Liver (tissue), 8 donors: ENCODE measurements at regions not wholly inside any gene's neighbourhood (a gene's known extent, or its start where the extent isn't known, plus 50 kb on each side); places are given as distances from the start of the nearest gene placed in this dataset.

Experiments
- DNase-seq: peaks from one replicate; pipeline ENCODE4 v3.0.0-alpha.2; 2017; ENCODE audit warnings: low spot score
- H3K27ac ChIP-seq, 2 donors: one replicate each; pipeline ENCODE4 v1.7.0; 2013; ENCODE audit warnings: inconsistent platforms in 2 of 2, low read length in 2 of 2, control low read depth in 1 of 2, low read depth in 1 of 2, mild to moderate bottlenecking in 1 of 2
- H3K27me3 ChIP-seq, 4 donors: one replicate each; pipeline versions ENCODE4 v1.6.1 to v1.7.0; 2013; ENCODE audit warnings: low read length in 3 of 4, inconsistent platforms in 1 of 4, mild to moderate bottlenecking in 1 of 4, moderate library complexity in 1 of 4; ENCODE audit not compliant: control insufficient read depth in 4 of 4, insufficient read depth in 4 of 4
- H3K36me3 ChIP-seq, 4 donors: one replicate each; pipeline versions ENCODE4 v1.6.1 to v1.7.0; 2013; ENCODE audit warnings: low read length in 3 of 4, mild to moderate bottlenecking in 3 of 4, low read depth in 1 of 4, moderate library complexity in 1 of 4; ENCODE audit not compliant: control insufficient read depth in 4 of 4, insufficient read depth in 3 of 4
- H3K4me1 ChIP-seq, 4 donors: one replicate each; pipeline versions ENCODE4 v1.6.1 to v1.7.0; 2013; ENCODE audit warnings: low read length in 3 of 4, mild to moderate bottlenecking in 3 of 4, moderate library complexity in 1 of 4; ENCODE audit not compliant: control insufficient read depth in 4 of 4, insufficient read depth in 4 of 4
- H3K4me3 ChIP-seq, 3 donors: one replicate each; pipeline versions ENCODE4 v1.6.1 to v1.7.0; 2013; ENCODE audit warnings: low read length in 3 of 3, control low read depth in 1 of 3, low read depth in 1 of 3, mild to moderate bottlenecking in 1 of 3
- H3K9ac ChIP-seq, 2 donors: one replicate each; pipeline ENCODE4 v1.7.0; 2013; ENCODE audit warnings: low read length in 2 of 2, mild to moderate bottlenecking in 2 of 2, moderate library complexity in 2 of 2, control low read depth in 1 of 2, low read depth in 1 of 2
- H3K9me3 ChIP-seq, 4 donors: one replicate each; pipeline versions ENCODE4 v1.6.1 to v1.7.0; 2013; ENCODE audit warnings: low read length in 3 of 4; ENCODE audit not compliant: control insufficient read depth in 4 of 4
- EGR1 ChIP-seq, 2 donors: IDR thresholded peaks; 2 replicates each; pipeline ENCODE4 v1.6.1; 2016 to 2018; ENCODE audit warnings: antibody characterized with exemption in 2 of 2, low read depth in 2 of 2
- FOXA1 ChIP-seq: IDR thresholded peaks from 2 replicates; pipeline ENCODE4 v1.6.1; 2016; ENCODE audit warnings: antibody characterized with exemption
- GABPA ChIP-seq, 2 donors: IDR thresholded peaks in 1 of 2; conservative IDR thresholded peaks in 1 of 2; 2 replicates each; pipeline ENCODE4 v1.6.1; 2016; ENCODE audit warnings: antibody characterized with exemption in 2 of 2, mild to moderate bottlenecking in 1 of 2, moderate library complexity in 1 of 2
- HNF4A ChIP-seq, 2 donors: conservative IDR thresholded peaks; 2 replicates each; pipeline ENCODE4 v1.6.1; 2016; ENCODE audit warnings: antibody characterized with exemption in 2 of 2, mild to moderate bottlenecking in 2 of 2
- HNF4G ChIP-seq: IDR thresholded peaks from 2 replicates; pipeline ENCODE4 v1.6.1; 2016; ENCODE audit warnings: antibody characterized with exemption
- JUND ChIP-seq, 2 donors: IDR thresholded peaks; 2 replicates each; pipeline ENCODE4 v1.6.1; 2016; ENCODE audit warnings: antibody characterized with exemption in 2 of 2
- MAX ChIP-seq: IDR thresholded peaks from 2 replicates; pipeline ENCODE4 v1.6.1; 2016; ENCODE audit warnings: antibody characterized with exemption
- NR2F2 ChIP-seq: IDR thresholded peaks from 2 replicates; pipeline ENCODE4 v1.6.1; 2016; ENCODE audit warnings: antibody characterized with exemption
- RAD21 ChIP-seq, 2 donors: IDR thresholded peaks; 2 replicates each; pipeline ENCODE4 v1.6.1; 2016; ENCODE audit warnings: antibody characterized with exemption in 2 of 2, mild to moderate bottlenecking in 2 of 2
- REST ChIP-seq: IDR thresholded peaks from 2 replicates; pipeline ENCODE4 v1.6.1; 2016; ENCODE audit warnings: antibody characterized with exemption, mild to moderate bottlenecking
- RXRA ChIP-seq, 2 donors: IDR thresholded peaks; 2 replicates each; pipeline ENCODE4 v1.6.1; 2017 to 2018; ENCODE audit warnings: antibody characterized with exemption in 2 of 2, mild to moderate bottlenecking in 1 of 2
- SP1 ChIP-seq: IDR thresholded peaks from 2 replicates; pipeline ENCODE4 v1.6.1; 2018; ENCODE audit warnings: antibody characterized with exemption, mild to moderate bottlenecking
- TAF1 ChIP-seq: conservative IDR thresholded peaks from 2 replicates; pipeline ENCODE4 v1.6.1; 2016; ENCODE audit warnings: antibody characterized with exemption, mild to moderate bottlenecking
- YY1 ChIP-seq: IDR thresholded peaks from 2 replicates; pipeline ENCODE4 v1.6.1; 2016; ENCODE audit warnings: antibody characterized with exemption, mild to moderate bottlenecking
- WGBS: extraction: QIAGEN DNeasy Blood & Tissue Kit; methylation state at CpG from one replicate; pipeline ENCODE4 v1.1.7; 2013; 5-methylcytosine and 5-hydroxymethylcytosine counted together
- TF ChIP-seq, protein P1 (sequence below): IDR thresholded peaks from 2 replicates; pipeline ENCODE4 v1.6.1; 2016; ENCODE audit warnings: antibody characterized with exemption
- TF ChIP-seq, protein P2 (sequence below): fragments of 150-350 bp; IDR thresholded peaks from 2 replicates; pipeline ENCODE4 v1.5.1; 2017; ENCODE audit warnings: improper control_type of control experiment, low read depth, low read length; ENCODE audit not compliant: missing input control
- TF ChIP-seq, protein P3 (sequence below): IDR thresholded peaks from 2 replicates; pipeline ENCODE4 v1.6.1; 2016; ENCODE audit warnings: antibody characterized with exemption
- donor health status: healthy.
- donor health status: healthy.
- donor health status: healthy.
- donor health status: healthy.
- donor health status: healthy.

DNA sequence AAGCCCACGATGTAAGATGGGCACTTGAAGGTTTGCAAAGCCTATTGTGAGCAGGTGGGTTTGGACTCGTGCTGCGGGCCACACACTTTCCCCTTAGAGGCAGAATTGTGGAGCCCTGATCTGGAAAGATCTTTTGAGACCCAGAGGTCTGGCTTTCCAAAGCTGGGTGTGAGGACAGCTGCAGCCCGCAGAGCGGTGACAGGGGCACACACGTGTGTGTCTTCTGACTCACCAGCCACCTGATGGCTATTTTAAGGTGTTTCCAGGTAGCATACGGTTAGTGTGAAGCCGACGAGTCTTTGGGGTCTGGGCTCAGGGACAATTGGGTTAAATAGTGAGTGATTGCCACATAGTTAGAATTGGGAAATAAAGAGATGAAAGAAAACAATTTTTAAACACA is 108.9 kb upstream of the GSE1 start:
- 78% methylated on average over 9 of the region's 9 CpGs for WGBS
- no peak for DNase-seq
- H3K4me3 ChIP-seq, result no peak overlapping the region
- H3K4me1 ChIP-seq, result no peaks in the 10 kb centered on the region
- TF ChIP-seq EGR1 (IDR thresholded peaks at IDR 0.05; ENCODE audit: low read depth in 2 of 2) (no peak), FOXA1 (no peak), TAF1 (no peak), HNF4G (no peak), JUND (IDR thresholded peaks at IDR 0.05) (no peak), NR2F2 (no peak)
- H3K27ac ChIP-seq, result no peak overlapping the region
- H3K36me3 ChIP-seq, result no peaks in the 10 kb centered on the region
- no peak overlapping the region for H3K9ac ChIP-seq
- no peaks in the 10 kb centered on the region for H3K9me3 ChIP-seq
- no peaks in the 10 kb centered on the region for H3K27me3 ChIP-seq

- Histone ChIP-seq H3K36me3 (no peaks in the 10 kb centered on the region), H3K27ac (no peak overlapping the region), H3K27me3 (no peaks in the 10 kb centered on the region), H3K9ac (no peak overlapping the region), H3K9me3 (no peaks in the 10 kb centered on the region), H3K4me3 (no peak overlapping the region), H3K4me1 (no peaks in the 10 kb centered on the region)
- DNase-seq, result no peak
- 88% methylated on average over 20 of the region's 20 CpGs for WGBS
- TF ChIP-seq RXRA (IDR thresholded peaks at IDR 0.05) (no peak), TAF1 (no peak), NR2F2 (no peak), JUND (IDR thresholded peaks at IDR 0.05) (no peak), REST (no peak), GABPA (IDR thresholded peaks at IDR 0.05 in 1 of 2, conservative IDR thresholded peaks at IDR 0.05 in 1 of 2) (no peak), EGR1 (IDR thresholded peaks at IDR 0.05; ENCODE audit: low read depth in 2 of 2) (no peak), MAX (no peak), FOXA1 (no peak), YY1 (no peak), RAD21 (IDR thresholded peaks at IDR 0.05) (no peak), HNF4G (no peak), HNF4A (conservative IDR thresholded peaks at IDR 0.05) (no peak), SP1 (no peak)
- TF ChIP-seq, protein P1, sequence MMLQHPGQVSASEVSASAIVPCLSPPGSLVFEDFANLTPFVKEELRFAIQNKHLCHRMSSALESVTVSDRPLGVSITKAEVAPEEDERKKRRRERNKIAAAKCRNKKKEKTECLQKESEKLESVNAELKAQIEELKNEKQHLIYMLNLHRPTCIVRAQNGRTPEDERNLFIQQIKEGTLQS, result no peak
- TF ChIP-seq, protein P2, sequence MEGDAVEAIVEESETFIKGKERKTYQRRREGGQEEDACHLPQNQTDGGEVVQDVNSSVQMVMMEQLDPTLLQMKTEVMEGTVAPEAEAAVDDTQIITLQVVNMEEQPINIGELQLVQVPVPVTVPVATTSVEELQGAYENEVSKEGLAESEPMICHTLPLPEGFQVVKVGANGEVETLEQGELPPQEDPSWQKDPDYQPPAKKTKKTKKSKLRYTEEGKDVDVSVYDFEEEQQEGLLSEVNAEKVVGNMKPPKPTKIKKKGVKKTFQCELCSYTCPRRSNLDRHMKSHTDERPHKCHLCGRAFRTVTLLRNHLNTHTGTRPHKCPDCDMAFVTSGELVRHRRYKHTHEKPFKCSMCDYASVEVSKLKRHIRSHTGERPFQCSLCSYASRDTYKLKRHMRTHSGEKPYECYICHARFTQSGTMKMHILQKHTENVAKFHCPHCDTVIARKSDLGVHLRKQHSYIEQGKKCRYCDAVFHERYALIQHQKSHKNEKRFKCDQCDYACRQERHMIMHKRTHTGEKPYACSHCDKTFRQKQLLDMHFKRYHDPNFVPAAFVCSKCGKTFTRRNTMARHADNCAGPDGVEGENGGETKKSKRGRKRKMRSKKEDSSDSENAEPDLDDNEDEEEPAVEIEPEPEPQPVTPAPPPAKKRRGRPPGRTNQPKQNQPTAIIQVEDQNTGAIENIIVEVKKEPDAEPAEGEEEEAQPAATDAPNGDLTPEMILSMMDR, result no peak
- TF ChIP-seq, protein P3, sequence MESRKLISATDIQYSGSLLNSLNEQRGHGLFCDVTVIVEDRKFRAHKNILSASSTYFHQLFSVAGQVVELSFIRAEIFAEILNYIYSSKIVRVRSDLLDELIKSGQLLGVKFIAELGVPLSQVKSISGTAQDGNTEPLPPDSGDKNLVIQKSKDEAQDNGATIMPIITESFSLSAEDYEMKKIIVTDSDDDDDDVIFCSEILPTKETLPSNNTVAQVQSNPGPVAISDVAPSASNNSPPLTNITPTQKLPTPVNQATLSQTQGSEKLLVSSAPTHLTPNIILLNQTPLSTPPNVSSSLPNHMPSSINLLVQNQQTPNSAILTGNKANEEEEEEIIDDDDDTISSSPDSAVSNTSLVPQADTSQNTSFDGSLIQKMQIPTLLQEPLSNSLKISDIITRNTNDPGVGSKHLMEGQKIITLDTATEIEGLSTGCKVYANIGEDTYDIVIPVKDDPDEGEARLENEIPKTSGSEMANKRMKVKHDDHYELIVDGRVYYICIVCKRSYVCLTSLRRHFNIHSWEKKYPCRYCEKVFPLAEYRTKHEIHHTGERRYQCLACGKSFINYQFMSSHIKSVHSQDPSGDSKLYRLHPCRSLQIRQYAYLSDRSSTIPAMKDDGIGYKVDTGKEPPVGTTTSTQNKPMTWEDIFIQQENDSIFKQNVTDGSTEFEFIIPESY, result no peak
Measured at GRCh38 chr16:85505794-85506634, 107.1 kb upstream of the GSE1 start.
